HG03575 (cell line): ENCODE measurements at regions not wholly inside any gene's neighbourhood (a gene's known extent, or its start where the extent isn't known, plus 50 kb on each side); places are given as distances from the start of the nearest gene placed in this dataset.
"Not testable (repeated sequence)": the region's sequence is repeated elsewhere in the genome, so short reads cannot be mapped to it uniquely, and the experiment has no call there.

Source experiments
- ATAC-seq: cut with Tn5 transposase; IDR thresholded peaks from one replicate; pipeline ENCODE4 v1.9.1; 2021; ENCODE audit not compliant: unreplicated experiment, insufficient number of reproducible peaks, low FRiP score; ENCODE audit errors: extremely low read depth

DNA sequence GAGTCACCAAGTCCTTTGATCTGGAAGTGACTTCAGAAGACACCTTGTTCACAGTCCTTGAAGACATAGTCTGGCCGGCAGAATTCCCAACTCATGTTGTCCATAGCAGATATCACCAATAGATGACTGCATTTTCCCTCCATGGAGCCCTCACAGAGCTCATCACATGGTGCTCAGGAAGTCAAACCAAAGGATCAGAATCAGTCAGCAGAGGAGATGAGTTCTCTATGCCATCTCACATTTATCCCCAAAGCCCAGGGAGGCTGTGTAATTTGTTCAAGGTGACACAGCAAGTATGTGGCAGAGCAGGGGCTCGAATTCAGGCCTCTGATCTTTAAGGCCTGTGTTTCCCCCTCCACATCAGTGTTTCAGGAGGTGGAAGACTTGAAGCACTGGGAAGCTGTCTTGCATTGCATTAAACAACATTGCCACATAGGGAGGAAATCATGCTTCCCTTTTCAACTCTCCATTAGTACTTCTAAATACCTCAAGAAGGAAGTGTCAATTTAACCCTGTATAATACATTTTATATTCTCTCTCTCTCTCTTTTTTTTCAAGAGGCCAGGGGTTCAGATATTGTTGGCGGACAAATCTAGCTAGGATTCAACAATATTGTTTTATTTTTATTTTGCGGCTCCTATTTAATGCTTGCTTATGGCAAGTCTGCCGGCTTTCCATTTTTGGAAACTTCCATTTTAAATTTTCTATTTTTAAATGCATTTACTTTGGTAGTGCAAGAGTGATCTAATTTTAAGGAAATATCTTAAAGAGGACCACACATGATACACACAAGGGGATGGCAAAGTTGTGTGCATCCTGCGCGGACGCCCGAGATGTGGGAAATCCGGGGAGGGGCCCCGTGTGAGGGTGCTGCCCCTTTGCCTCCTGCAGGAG is 61.9 kb downstream of the NPIPB5 start:
- not testable (repeated sequence) for ATAC-seq

DNA sequence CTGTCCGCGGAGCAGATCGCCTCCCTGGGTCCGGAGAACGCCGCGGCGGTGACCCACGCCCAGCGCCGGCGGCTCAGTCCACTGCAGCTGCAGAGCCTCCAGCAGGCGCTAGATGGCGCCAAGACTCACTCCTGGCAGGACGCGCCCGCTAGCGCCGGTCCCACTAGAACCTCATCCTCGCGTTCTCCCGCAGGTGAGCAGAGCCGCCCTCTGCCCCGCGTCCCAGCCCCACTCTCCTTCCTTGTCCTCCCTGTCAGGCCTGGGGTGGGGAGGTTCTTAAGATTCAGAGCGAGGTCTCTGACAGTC is 62.5 kb downstream of the NPIPB5 start:
- ATAC-seq, result not testable (repeated sequence)

DNA sequence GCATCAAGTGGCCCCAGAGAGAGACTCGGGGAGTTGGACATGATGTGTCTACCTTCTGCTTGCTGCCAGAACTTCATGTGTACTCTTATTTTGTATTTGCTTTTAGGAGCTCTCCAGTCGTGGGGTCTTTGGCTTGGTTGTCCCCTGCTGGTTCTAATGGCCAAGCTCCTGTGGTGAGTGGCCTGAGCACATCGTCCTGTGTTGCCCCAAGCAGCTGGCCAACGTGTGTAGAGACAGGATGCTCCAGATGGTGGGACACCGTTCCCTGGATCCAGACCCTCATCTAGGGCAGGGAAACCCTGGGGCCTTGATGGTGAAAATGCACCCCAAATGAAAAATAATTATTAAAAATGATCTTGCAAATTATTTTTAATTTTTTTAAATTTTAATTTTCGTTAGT is 65.8 kb downstream of the NPIPB5 start:
- ATAC-seq, result not testable (repeated sequence)

DNA sequence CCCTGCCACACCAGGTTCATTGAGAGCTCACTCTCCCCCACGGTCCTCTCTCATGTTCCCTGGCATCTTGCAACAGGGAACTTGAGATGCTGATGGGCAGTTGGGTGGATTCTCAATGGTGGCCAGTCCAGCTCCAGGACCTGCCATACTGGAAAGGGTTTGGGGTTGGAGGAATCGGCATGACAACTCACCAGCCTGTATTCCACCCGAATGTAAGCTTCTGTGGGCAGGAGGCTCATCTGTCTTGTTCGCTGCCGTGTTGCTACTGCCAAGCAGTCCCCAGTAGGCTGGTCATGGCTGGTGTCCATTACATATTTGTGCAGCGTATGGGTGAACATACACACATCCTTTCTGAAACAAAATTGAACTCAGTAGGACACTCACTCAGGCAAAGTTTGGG is 72.5 kb downstream of the NPIPB5 start:
- not testable (repeated sequence) for ATAC-seq

DNA sequence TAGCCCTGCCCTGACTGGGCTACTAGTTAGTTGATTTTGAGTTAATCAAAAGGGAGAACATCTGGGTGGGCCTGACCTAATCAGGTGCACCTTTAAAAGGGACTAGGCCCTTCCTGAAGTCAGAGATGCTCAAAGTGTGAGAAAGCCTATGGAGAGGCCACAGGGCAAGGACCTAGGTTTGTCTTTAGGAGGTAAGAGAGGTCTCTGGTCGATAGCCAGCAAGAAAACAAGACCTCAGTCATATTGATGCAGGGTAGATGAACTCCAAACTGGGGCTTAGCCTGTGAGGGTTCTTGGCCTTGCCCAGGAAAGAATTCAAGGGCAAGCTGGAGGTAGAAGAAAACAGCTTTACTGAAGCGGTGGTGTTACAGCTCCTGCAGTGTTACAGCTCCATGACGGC is 73.8 kb downstream of the NPIPB5 start:
- not testable (repeated sequence) for ATAC-seq

DNA sequence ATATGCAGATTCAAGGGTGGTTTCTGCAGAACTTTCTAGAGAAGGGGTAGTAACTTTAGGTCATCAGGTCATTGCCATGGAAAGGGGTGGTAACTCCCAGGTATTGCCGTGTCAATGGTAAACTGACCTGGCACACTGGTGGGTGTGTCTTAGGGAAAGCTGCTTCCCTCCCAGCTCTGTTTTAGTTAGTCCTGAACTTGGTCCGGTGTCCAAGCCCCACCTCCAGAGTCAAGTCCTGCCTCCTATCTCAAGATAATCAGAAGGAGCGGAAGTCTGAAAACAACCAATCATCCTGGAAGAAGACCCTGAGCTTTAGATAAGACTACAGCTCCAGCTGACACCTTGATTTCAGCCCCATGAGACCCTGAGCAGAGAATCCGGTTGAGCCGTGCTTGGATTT is 74.2 kb downstream of the NPIPB5 start:
- ATAC-seq, result not testable (repeated sequence)

DNA sequence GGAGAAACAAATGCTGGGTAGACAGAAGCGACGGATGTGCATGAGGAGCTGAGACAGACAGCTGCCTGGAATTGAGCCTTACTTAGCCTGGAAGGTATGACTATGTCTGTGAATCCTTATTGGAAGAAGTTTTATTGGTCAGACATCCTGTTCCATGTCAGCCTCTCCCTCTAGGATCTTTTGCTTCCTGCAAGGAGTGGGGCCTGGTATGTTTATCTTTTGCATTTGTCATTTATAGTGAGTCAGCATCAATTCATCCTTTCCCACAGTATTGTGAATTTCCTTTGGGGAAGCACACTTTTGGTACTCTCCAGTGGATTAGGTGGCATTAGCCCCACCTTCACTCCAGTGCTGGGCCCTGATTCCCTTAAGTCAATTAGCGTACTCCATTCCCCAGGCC is 74.7 kb downstream of the NPIPB5 start:
- ATAC-seq, result not testable (repeated sequence)

DNA sequence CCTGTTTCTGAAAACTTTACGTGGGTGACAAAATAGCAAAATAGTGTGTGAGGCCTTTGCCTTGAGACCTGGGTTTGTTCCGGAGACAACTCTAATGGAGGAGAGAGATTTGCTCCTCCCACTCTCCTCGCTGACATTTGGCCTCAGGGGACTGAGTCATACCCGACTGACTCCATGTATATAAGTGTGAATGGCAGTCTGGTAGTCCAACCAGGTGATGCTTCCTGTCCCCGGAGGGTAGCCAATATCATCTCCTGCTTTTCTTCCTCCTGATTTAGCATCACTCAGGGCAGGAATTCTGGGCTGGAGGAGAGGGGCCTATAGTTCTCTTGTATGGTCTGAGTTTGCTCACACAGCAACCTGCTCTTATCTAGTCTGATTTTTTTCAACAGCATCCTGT is 76.0 kb downstream of the NPIPB5 start:
- not testable (repeated sequence) for ATAC-seq

DNA sequence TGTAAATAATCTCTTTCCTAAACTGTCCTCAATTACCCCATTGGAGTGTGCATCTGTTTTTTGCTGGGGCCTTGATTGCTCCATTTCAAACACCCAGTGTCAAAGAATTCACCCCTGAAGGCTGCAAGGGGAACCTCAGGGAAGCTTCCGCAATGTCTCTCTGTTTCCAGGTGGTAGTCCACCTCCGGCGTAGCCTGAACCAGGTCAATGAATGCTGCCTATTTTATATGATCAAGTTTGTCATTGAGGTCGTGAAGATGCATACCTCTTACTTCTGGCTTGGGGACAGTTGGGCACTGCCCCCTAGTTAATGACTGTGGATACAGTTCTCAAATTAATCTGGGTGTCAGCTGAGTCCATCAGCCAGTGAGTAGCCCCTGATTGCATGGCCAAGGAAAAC is 79.1 kb downstream of the NPIPB5 start:
- not testable (repeated sequence) for ATAC-seq

DNA sequence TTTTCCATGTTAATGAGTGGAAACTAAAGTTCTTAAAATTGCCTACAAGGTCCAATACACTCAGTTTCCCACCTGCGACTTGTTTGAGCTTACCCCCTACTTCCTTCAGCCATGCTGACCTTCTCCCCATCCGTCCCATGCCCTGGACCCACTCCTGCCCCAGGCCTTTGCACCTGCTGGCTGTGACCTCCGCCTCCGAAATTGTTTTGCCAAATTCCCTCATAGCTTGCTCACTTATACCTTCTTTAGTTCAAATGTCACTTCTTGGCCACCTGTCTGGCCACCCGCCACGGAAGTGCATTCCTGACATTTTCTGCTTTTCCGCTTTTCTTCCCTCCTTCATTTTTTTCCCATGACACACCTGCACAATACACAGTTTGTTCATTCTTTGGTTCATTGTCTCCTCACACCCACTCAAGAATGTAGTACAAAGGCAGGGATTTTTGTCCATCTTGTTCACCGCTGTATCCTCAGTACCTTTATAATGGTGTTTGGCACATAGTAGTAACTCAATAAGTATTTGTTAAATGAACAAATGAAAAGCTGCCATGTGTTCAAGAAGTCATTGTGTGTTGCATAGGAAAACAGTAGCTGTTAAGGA is 85.9 kb downstream of the NPIPB5 start:
- not testable (repeated sequence) for ATAC-seq

DNA sequence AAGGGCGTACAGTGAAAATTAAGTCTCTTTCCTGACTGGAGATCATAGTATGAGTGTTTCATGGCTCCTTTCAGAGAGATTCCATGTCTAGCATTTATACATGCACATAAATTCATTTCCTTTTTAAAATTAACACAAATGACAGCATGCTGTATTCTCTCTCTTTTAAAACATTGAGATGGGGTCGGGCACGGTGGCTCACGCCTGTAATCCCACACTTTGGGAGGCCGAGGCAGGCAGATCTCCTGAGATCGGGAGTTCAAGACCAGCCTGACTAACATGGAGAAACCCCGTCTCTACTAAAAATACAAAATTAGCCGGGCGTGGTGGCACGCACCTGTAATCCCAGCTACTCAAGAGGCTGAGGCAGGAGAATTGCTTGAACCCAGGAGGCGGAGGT is 93.1 kb downstream of the NPIPB5 start:
- ATAC-seq, result not testable (repeated sequence)

DNA sequence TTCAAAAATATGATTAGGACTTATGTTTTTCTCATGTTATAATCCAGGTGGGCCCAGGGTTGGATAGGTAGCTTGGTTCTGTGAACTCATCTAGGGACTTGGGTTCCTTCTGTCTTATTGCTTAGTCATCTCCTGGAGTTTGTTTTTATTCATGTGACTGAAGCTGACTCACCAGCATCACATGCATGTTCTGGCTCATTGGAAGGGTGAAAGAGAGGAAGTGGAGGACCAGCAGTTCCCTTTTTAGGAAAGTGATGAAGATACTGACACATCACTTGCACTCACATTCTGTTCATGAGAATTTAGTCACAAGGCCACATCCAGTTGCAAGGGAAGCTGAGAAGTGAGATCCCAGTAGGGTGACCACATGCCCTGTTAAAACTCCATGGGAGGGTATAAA is 95.9 kb downstream of the NPIPB5 start:
- ATAC-seq, result peak; percentile 72

DNA sequence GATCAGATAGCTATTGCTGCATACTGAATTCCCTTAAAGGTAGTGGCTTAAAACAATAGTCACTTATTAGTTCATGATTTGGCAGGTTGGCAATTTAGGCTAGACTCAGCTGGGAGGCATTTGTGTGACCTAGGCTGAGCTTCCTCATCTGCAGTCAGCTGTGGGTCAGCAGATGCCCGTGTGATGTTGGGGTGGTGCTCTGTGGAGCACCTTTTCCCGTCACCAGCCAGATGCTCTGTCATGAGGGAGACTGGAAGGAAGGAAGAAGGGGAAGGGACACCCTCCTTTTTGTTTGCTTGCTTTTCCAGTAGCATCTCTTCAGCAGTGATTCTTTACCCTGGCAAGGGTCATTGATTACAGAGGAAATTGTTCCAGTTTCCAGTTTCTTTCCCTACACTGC is 99.1 kb downstream of the NPIPB5 start:
- ATAC-seq, result not testable (repeated sequence)

DNA sequence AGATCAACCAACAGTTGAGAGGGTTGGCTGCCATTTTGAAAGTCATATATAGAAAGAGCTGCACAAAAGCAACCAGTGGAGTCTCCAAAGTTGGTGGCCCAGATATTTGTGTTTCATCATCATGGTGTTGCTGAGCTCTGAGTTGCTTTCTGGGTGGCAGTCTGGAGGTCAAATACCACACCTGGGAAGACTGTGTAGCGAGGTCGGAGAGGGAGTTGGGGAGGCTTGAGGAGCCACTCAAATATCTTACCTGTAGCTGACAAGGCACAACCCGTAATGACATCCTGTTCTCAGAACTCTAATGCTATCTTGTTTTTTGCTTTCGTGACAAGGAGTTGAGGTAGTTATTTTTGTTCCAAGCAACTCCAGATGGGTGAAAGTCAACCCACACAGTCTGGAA is 100.4 kb downstream of the NPIPB5 start:
- ATAC-seq, result not testable (repeated sequence)

DNA sequence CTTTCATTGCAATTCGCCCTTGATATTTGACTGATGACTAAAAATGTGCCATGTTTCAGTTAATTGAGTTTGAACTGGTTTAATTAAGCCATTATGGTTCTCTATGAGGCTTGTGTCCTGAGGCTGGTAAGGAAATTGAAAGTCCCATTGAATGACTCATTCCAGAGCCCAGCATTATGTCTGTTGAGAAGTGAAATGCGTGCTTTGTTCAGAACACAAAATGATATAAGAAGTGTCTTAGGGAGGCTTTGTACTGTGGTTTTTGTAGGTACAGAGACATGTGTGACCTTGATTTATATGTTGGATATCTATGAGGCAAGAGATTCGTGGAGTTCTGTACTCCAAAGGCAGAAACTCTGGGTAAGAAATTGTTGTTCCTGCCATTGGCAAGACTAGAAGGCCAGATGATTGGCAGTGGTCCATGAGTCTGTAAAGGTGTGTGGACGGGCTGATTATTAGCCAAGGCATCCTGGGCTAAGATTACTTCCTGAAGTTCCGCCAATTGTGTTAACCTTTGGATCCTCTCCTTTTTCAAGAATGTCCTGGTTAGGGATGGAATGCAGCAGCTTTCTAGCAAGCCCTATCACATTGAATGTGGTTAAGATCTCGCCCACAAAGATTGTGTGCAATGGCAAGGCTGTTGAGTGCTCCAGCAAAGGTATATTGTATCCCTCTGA is 103.7 kb downstream of the NPIPB5 start:
- ATAC-seq, result no peak

DNA sequence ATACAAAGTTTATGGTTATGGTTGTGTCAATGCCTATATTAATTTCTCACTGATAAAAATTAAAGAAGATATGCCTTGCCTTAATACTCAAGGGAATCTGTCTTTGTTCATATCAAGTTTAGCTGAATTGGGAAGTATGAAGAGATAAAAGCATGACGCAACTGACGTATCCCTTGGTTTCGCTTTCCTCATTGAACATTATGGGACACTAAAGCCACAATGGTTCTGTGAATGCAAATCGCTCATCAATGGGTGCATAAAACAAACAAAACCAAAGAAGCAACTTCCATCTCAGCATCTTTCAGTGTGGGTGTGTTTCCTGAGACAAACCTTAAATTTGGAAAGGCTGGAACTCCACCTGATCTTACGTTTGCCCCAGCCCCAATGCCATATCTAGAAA is 108.2 kb downstream of the NPIPB5 start:
- ATAC-seq, result no peak

DNA sequence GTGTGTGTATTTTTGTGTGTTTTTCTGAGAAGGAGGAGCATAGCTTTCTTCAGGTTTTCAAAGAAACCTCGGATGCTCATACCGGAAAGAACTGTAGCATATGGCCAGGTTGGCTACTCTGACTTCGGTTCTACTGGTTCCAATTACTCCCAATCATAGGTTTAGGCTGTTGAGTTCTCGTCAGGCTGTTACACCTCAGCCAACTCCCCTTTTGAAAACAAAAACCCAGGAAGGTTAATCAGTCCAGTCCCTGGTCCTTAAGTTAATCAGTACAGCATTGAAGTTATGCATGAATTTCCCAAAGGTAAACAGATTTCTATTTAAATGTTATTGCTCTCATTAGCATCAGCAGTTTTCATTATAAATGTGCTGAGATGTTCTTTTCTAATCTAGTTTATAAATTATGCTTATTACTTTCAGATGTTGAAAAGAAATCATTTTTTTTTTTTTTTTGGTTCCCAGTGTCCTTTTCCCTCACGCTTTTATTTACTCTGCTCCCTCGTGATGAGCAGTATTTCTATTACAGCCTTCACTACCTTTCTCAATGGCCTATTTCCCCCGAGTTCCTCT is 111.0 kb downstream of the NPIPB5 start:
- ATAC-seq, result no peak

DNA sequence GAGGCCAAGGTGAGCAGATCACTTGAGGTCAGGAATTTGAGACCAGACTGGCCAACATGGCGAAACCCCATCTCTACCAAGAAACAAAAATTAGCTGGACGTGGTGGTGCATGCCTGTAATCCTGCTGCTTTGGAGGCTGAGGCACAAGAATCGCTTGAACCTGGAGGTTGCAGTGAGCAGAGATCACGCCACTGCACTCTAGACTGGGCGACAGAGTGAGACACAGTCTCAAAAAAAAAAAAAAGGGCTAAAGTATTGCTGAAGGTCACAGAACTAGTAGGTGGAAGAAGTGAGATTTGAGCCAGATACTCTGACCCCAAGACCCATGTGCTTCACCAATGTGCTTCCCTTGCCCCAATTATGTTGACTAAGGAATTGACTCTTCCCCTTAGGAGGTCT is 112.0 kb downstream of the NPIPB5 start:
- no peak for ATAC-seq

DNA sequence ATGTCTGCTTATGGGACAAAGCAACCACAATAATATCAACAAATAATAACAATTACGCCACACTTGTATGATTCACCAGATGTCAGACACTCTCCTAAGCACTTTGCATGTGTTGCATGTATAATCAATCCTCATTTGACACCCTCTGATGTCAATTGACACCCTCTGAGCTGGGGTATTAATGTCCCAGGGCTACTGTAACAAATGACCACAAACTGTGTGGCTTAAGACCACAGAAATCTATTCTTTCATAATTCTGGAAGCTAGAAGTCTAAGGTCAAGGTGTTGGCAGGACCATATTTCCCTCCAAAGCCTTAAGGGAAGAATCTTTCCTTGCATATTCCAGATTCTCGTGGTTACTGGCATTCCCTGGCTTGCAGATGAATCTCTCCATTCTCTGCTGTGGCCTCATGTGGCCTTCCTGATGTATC is 112.7 kb downstream of the NPIPB5 start:
- ATAC-seq, result no peak
